Vagina (tissue), 2 donors: ENCODE measurements at regions not wholly inside any gene's neighbourhood (a gene's known extent, or its start where the extent isn't known, plus 50 kb on each side); places are given as distances from the start of the nearest gene placed in this dataset.
A peak's percentile ranks its signal among the peaks of the same experiment; 100 is the strongest.

Experiments
- DNase-seq, 2 donors: peaks; one replicate each; pipeline ENCODE4 v3.0.0-alpha.2; 2017; ENCODE audit errors: extremely low spot score in 2 of 2
- H3K27ac ChIP-seq: fragments of 200-600 bp; sonication (generic); one replicate; pipeline ENCODE4 v1.5.1; 2019
- H3K27me3 ChIP-seq: fragments of 200-600 bp; sonication (generic); one replicate; pipeline ENCODE4 v1.5.1; 2019
- H3K36me3 ChIP-seq, 2 donors: fragments of 200-600 bp; sonication (generic); one replicate each; pipeline ENCODE4 v1.5.1; 2017 to 2019
- H3K4me1 ChIP-seq: fragments of 200-600 bp; sonication (generic); one replicate; pipeline ENCODE4 v1.5.1; 2019
- H3K4me3 ChIP-seq, 2 donors: fragments of 200-600 bp; sonication (generic); 1 replicate in 1 of 2; 2 replicates in 1 of 2; pipeline ENCODE4 v1.5.1; 2016 to 2019
- H3K9me3 ChIP-seq: fragments of 200-600 bp; sonication (generic); one replicate; pipeline ENCODE4 v1.5.1; 2019
- POLR2A ChIP-seq, 2 donors: fragments of 450-650 bp; IDR thresholded peaks; one replicate each; pipeline ENCODE4 v1.6.1; 2017; ENCODE audit warnings: antibody characterized with exemption in 2 of 2, mild to moderate bottlenecking in 2 of 2, moderate library complexity in 2 of 2
- POLR2AphosphoS5 ChIP-seq, 2 donors: sonication (generic); formaldehyde crosslinking; IDR thresholded peaks; one replicate each; pipeline ENCODE4 v1.9.0; 2017; ENCODE audit warnings: antibody characterized with exemption in 2 of 2, mild to moderate bottlenecking in 2 of 2, low read depth in 1 of 2; ENCODE audit not compliant: insufficient read depth in 1 of 2
- intact Hi-C: fragments of 100-400 bp; cut with DNase I; formaldehyde crosslinking; loops from one replicate; pipeline ENCODE4 v1.15.1; 2023
- TF ChIP-seq, protein P1 (sequence below), 3 experiments: fragments of 450-650 bp in 2 of 3; fragments of 200-600 bp in 1 of 3; sonication (generic) in 1 of 3; IDR thresholded peaks; one replicate each; pipeline ENCODE4 v1.5.1; 2017 to 2019; ENCODE audit warnings: antibody characterized with exemption in 3 of 3, mild to moderate bottlenecking in 2 of 3, moderate library complexity in 2 of 3

GRCh38 chr5:125411744-125412560, 665.5 kb upstream of the ZNF608 start:
- TF ChIP-seq POLR2AphosphoS5 (IDR thresholded peaks at IDR 0.05; ENCODE audit: insufficient read depth in 1 of 2, low read depth in 1 of 2), result no peak
- no peak for TF ChIP-seq POLR2A (IDR thresholded peaks at IDR 0.05)
- TF ChIP-seq, protein P1, sequence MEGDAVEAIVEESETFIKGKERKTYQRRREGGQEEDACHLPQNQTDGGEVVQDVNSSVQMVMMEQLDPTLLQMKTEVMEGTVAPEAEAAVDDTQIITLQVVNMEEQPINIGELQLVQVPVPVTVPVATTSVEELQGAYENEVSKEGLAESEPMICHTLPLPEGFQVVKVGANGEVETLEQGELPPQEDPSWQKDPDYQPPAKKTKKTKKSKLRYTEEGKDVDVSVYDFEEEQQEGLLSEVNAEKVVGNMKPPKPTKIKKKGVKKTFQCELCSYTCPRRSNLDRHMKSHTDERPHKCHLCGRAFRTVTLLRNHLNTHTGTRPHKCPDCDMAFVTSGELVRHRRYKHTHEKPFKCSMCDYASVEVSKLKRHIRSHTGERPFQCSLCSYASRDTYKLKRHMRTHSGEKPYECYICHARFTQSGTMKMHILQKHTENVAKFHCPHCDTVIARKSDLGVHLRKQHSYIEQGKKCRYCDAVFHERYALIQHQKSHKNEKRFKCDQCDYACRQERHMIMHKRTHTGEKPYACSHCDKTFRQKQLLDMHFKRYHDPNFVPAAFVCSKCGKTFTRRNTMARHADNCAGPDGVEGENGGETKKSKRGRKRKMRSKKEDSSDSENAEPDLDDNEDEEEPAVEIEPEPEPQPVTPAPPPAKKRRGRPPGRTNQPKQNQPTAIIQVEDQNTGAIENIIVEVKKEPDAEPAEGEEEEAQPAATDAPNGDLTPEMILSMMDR (IDR thresholded peaks at IDR 0.05), result no peak
- DNase-seq, result no peak
- Histone ChIP-seq H3K4me1 (peaks cover 62% of the 10 kb centered on the region), H3K27me3 (no peaks in the 10 kb centered on the region), H3K27ac (peak overlapping the region; percentile 40), H3K4me3 (peak overlapping the region; percentile 5 to 12), H3K36me3 (no peaks in the 10 kb centered on the region), H3K9me3 (no peaks in the 10 kb centered on the region)
- intact Hi-C loops, result no loop called here

DNA sequence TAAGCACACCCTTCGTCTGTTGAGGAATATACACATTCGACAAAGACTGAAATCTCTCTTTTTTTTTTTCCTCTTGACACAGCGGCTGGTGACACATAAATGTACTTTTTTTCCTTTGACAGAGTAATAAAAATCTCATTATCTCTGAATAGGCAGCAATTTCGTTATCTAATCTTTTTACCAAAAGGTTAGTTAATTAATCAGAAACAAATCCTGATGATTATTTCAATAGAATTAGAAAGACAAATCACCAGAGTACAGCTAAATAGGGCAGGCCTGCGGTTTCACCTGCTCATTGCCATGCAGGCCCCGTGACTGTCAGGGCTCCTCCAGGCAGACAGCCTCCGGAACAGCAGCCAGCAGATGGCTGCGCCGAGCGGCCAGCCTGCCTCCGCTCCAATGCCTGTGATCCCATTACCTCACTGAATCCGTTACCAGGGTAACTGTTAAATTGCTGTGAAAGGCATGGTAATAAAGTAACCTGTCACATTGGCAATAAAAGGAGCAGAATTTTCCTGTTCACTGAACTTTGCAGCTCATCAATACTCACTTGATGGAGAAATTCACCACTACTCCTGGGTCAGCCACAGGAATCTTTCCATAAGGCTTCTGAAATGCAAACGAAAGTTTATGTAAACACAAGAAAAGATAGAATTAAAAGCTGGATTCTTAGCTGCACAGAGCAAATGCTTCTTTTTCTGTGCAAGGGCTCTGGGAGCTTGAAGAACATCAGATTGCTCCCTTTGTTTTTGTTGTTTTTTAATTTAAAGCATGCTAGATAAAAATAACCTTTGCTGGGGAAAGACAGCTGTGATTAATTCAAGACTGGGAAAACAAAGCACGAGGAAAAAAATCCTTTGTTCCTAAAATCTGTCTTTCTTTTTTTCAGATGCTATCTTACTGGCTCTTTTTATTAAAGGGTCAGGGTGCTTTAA, 666.4 kb upstream of the ZNF608 start:
- H3K36me3 ChIP-seq, result no peaks in the 10 kb centered on the region
- H3K9me3 ChIP-seq, result no peaks in the 10 kb centered on the region
- H3K4me3 ChIP-seq, result peak overlapping the region in 1 of 2 donors; percentile 17
- H3K27ac ChIP-seq, result peak overlapping the region; percentile 40
- intact Hi-C loops, result no loop called here
- TF ChIP-seq POLR2AphosphoS5 (IDR thresholded peaks at IDR 0.05; ENCODE audit: insufficient read depth in 1 of 2, low read depth in 1 of 2) (peak in 1 of 2 donors; percentile 64), POLR2A (IDR thresholded peaks at IDR 0.05) (no peak)
- DNase-seq, result no peak
- no peaks in the 10 kb centered on the region for H3K27me3 ChIP-seq
- peaks cover 62% of the 10 kb centered on the region for H3K4me1 ChIP-seq

- Histone ChIP-seq H3K4me3 (no peak overlapping the region), H3K9me3 (no peaks in the 10 kb centered on the region), H3K36me3 (no peaks in the 10 kb centered on the region), H3K27ac (peak overlapping the region; percentile 12), H3K4me1 (peaks cover 55% of the 10 kb centered on the region), H3K27me3 (no peaks in the 10 kb centered on the region)
- intact Hi-C loops, result no loop called here
- TF ChIP-seq, protein P1 (IDR thresholded peaks at IDR 0.05), result no peak
- TF ChIP-seq POLR2AphosphoS5 (IDR thresholded peaks at IDR 0.05; ENCODE audit: insufficient read depth in 1 of 2, low read depth in 1 of 2) (no peak), POLR2A (IDR thresholded peaks at IDR 0.05) (no peak)
- no peak for DNase-seq
Measured at GRCh38 chr5:125413496-125414274, 667.2 kb upstream of the ZNF608 start.

DNA sequence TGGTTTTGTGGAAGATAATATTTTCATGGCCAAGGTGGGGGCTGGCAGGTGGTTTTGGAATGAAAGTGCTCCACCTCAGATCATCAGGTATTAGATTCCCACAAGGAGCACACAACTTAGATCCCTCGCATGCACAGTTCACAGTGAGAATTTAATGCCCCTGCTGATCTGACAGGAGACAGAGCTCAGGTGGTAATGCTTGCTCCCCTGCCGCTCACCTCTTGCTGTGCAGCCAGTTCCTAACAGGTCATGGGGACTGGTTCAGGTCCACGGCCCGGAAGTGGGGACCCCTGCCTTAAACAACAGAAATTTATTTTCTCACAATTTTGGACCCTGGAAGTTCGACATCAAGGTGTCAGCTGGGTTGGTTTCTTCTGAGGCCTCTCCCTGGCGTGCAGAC, 668.7 kb upstream of the ZNF608 start:
- no peak for DNase-seq
- no peak overlapping the region for H3K4me3 ChIP-seq
- no peak for TF ChIP-seq POLR2AphosphoS5 (IDR thresholded peaks at IDR 0.05; ENCODE audit: insufficient read depth in 1 of 2, low read depth in 1 of 2)
- TF ChIP-seq, protein P1 (IDR thresholded peaks at IDR 0.05), result no peak
- TF ChIP-seq POLR2A (IDR thresholded peaks at IDR 0.05), result no peak
- peaks cover 41% of the 10 kb centered on the region for H3K4me1 ChIP-seq
- intact Hi-C loops, result no loop called here
- no peak overlapping the region for H3K27ac ChIP-seq
- H3K36me3 ChIP-seq, result no peaks in the 10 kb centered on the region
- H3K27me3 ChIP-seq, result no peaks in the 10 kb centered on the region
- H3K9me3 ChIP-seq, result no peaks in the 10 kb centered on the region

DNA sequence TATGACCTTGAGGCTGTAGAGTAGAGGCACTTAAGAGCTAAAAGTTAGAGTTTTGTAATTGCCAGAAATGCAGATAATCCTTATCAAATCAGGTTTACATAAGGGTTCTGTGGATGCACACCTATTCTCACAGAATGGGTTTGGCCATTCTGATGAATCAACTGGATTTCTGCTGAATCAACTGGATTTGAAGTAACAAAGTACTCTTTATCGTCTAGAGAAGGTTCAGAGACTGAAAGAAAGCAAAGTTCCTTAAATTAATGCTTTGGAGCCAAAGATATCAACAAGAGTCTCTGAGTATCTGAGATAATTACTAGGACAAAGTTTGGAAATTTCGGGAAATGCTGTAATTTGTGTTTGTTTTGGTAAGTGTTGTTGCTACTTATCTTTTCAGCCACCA, 669.6 kb upstream of the ZNF608 start:
- no peaks in the 10 kb centered on the region for H3K36me3 ChIP-seq
- DNase-seq, result no peak
- no peak overlapping the region for H3K4me3 ChIP-seq
- no peak for TF ChIP-seq POLR2AphosphoS5 (IDR thresholded peaks at IDR 0.05; ENCODE audit: insufficient read depth in 1 of 2, low read depth in 1 of 2)
- TF ChIP-seq, protein P1 (IDR thresholded peaks at IDR 0.05), result no peak
- TF ChIP-seq POLR2A (IDR thresholded peaks at IDR 0.05), result no peak
- intact Hi-C loops, result no loop called here
- no peak overlapping the region for H3K27ac ChIP-seq
- no peaks in the 10 kb centered on the region for H3K9me3 ChIP-seq
- H3K4me1 ChIP-seq, result peaks cover 31% of the 10 kb centered on the region
- H3K27me3 ChIP-seq, result no peaks in the 10 kb centered on the region
